ENCODE measurements at regions not wholly inside any gene's neighbourhood (a gene's known extent, or its start where the extent isn't known, plus 50 kb on each side); places are given as distances from the start of the nearest gene placed in this dataset.

- no peak for DNase-seq (ENCODE audit: low read depth, low spot score)
- H3K27me3 ChIP-seq (ENCODE audit: control insufficient read depth, insufficient read depth, low read length) = no peaks in the 10 kb centered on the region
- ChIA-PET POLR2A (no interaction called here), CTCF (no interaction called here)
- ATAC-seq = no peak
- H3K27ac ChIP-seq (ENCODE audit: low read length) = no peak overlapping the region
- no peaks in the 10 kb centered on the region for H3K9me3 ChIP-seq (ENCODE audit: control insufficient read depth, insufficient read depth, low read depth, low read length)
- in situ Hi-C loops (cut with HindIII; ENCODE audit: low pct_unique_long_range_greater_than_20kb, low sequenced_read_pairs) (no loop called here), intact Hi-C loops (cut with micrococcal nuclease; ENCODE audit: unreplicated experiment) (no loop called here)
- no TSS peak for BruUV-seq (replicated peaks)
- H3K4me1 ChIP-seq (ENCODE audit: control insufficient read depth, insufficient read depth, low read length) = no peaks in the 10 kb centered on the region
- TF ChIP-seq SIN3A (IDR thresholded peaks at IDR 0.05; ENCODE audit: borderline replicate concordance, insufficient read depth, low read depth, low read length) = no peak
- no peak for TF ChIP-seq POLR2AphosphoS5 (IDR thresholded peaks at IDR 0.05; ENCODE audit: low read depth, low read length)
- no peak for TF ChIP-seq CTCF (IDR thresholded peaks at IDR 0.05)
- no peak overlapping the region for H3K4me3 ChIP-seq (ENCODE audit: low read depth in 2 of 2, low read length in 2 of 2)
- no peaks in the 10 kb centered on the region for H3K36me3 ChIP-seq (ENCODE audit: control insufficient read depth, insufficient read depth, low read length)
Observed at GRCh38 chr9:3742586-3742985, 216.8 kb upstream of the RFX3 start.

- in situ Hi-C loops (cut with HindIII; ENCODE audit: low pct_unique_long_range_greater_than_20kb, low sequenced_read_pairs) = no loop called here
- no peak overlapping the region for H3K4me3 ChIP-seq (ENCODE audit: low read depth in 2 of 2, low read length in 2 of 2)
- no peak overlapping the region for H3K27ac ChIP-seq (ENCODE audit: low read length)
- intact Hi-C loops (cut with micrococcal nuclease; ENCODE audit: unreplicated experiment) = no loop called here
- TF ChIP-seq CTCF (IDR thresholded peaks at IDR 0.05) (no peak), POLR2AphosphoS5 (IDR thresholded peaks at IDR 0.05; ENCODE audit: low read depth, low read length) (no peak), TCF7L2 (IDR thresholded peaks at IDR 0.05; ENCODE audit: low read depth, low read length) (no peak), SIN3A (IDR thresholded peaks at IDR 0.05; ENCODE audit: borderline replicate concordance, insufficient read depth, low read depth, low read length) (no peak)
- no peaks in the 10 kb centered on the region for H3K4me1 ChIP-seq (ENCODE audit: control insufficient read depth, insufficient read depth, low read length)
- ChIA-PET POLR2A (no interaction called here), CTCF (no interaction called here)
- H3K27me3 ChIP-seq (ENCODE audit: control insufficient read depth, insufficient read depth, low read length) = no peaks in the 10 kb centered on the region
- H3K9me3 ChIP-seq (ENCODE audit: control insufficient read depth, insufficient read depth, low read depth, low read length) = no peaks in the 10 kb centered on the region
- ATAC-seq (no peak), DNase-seq (ENCODE audit: low read depth, low spot score) (no peak)
- no peaks in the 10 kb centered on the region for H3K36me3 ChIP-seq (ENCODE audit: control insufficient read depth, insufficient read depth, low read length)
- BruUV-seq (replicated peaks) = no TSS peak
Observed at GRCh38 chr9:3741729-3742128, 215.9 kb upstream of the RFX3 start.

GRCh38 chr9:3740690-3741419, 215.1 kb upstream of the RFX3 start:
- intact Hi-C loops (cut with micrococcal nuclease; ENCODE audit: unreplicated experiment) (no loop called here), in situ Hi-C loops (cut with HindIII; ENCODE audit: low pct_unique_long_range_greater_than_20kb, low sequenced_read_pairs) (no loop called here)
- CTCF ChIA-PET = no interaction called here
- TF ChIP-seq CTCF (IDR thresholded peaks at IDR 0.05) = no peak
- TF ChIP-seq REST (IDR thresholded peaks at IDR 0.05; ENCODE audit: insufficient read depth in 1 of 2, low read depth in 2 of 2, low read length in 1 of 2) = no peak
- ATAC-seq = no peak
- Histone ChIP-seq H3K4me1 (ENCODE audit: control insufficient read depth, insufficient read depth, low read length) (no peaks in the 10 kb centered on the region), H3K36me3 (ENCODE audit: control insufficient read depth, insufficient read depth, low read length) (no peaks in the 10 kb centered on the region), H3K4me3 (ENCODE audit: low read depth in 2 of 2, low read length in 2 of 2) (no peak overlapping the region), H3K27me3 (ENCODE audit: control insufficient read depth, insufficient read depth, low read length) (no peaks in the 10 kb centered on the region), H3K9me3 (ENCODE audit: control insufficient read depth, insufficient read depth, low read depth, low read length) (no peaks in the 10 kb centered on the region), H3K27ac (ENCODE audit: low read length) (no peak overlapping the region)
- no TSS peak for BruUV-seq (replicated peaks)
- DNase-seq (ENCODE audit: low read depth, low spot score) = no peak
- POLR2A ChIA-PET = no interaction called here
